ENCODE measurements at regions not wholly inside any gene's neighbourhood (a gene's known extent, or its start where the extent isn't known, plus 50 kb on each side); places are given as distances from the start of the nearest gene placed in this dataset.

DNA sequence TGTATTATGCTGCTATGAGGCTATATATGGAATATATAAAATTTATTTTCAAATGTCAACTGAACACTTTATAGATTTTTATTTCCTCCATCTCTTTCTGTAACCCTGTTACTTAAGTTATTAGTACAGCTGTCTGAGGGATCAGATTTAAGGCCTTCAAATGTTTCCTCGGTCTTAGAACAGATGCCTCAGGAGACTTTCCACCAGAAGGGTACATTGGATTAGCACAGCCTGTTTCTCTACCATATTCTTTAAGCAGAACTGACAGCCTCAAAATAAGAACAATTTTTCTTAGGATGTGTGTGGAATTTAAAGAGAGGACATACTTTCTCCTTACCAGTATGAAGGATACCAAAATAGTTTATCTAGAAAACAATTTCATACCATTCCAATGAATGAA lies 53.0 kb upstream of the HGF start:
- no peaks in the 10 kb centered on the region for H3K79me2 ChIP-seq (ENCODE audit: insufficient read depth, low read length)
- H3K9me3 ChIP-seq (ENCODE audit: insufficient read depth, low read length, severe bottlenecking), result no peaks in the 10 kb centered on the region
- no peak overlapping the region for H3K27ac ChIP-seq (ENCODE audit: low read length)
- ATAC-seq (ENCODE audit: insufficient read depth, low read depth), result no peak
- no peaks in the 10 kb centered on the region for H3K27me3 ChIP-seq (ENCODE audit: insufficient read depth, low read length, poor library complexity)
- H3K4me1 ChIP-seq (ENCODE audit: insufficient read depth, low read length), result no peaks in the 10 kb centered on the region
- DNase-seq, result no peak
- no peak overlapping the region for H3K9ac ChIP-seq (ENCODE audit: low read depth, low read length)
- H3K4me2 ChIP-seq (ENCODE audit: insufficient read depth, low read length), result no peak overlapping the region
- no peaks in the 10 kb centered on the region for H3K36me3 ChIP-seq (ENCODE audit: insufficient read depth, low read length)
- no peak overlapping the region for H3K4me3 ChIP-seq (ENCODE audit: low read depth in 1 of 2, low read length in 2 of 2)
- H2AFZ ChIP-seq (ENCODE audit: low read depth, low read length), result no peak overlapping the region
- no peaks in the 10 kb centered on the region for H4K20me1 ChIP-seq (ENCODE audit: insufficient read depth, low read length)
- no peak for TF ChIP-seq EZH2 (IDR thresholded peaks at IDR 0.05; ENCODE audit: borderline replicate concordance, low read depth, low read length, severe bottlenecking)
- TF ChIP-seq, protein P1, sequence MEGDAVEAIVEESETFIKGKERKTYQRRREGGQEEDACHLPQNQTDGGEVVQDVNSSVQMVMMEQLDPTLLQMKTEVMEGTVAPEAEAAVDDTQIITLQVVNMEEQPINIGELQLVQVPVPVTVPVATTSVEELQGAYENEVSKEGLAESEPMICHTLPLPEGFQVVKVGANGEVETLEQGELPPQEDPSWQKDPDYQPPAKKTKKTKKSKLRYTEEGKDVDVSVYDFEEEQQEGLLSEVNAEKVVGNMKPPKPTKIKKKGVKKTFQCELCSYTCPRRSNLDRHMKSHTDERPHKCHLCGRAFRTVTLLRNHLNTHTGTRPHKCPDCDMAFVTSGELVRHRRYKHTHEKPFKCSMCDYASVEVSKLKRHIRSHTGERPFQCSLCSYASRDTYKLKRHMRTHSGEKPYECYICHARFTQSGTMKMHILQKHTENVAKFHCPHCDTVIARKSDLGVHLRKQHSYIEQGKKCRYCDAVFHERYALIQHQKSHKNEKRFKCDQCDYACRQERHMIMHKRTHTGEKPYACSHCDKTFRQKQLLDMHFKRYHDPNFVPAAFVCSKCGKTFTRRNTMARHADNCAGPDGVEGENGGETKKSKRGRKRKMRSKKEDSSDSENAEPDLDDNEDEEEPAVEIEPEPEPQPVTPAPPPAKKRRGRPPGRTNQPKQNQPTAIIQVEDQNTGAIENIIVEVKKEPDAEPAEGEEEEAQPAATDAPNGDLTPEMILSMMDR (IDR thresholded peaks at IDR 0.05; ENCODE audit: borderline replicate concordance, extremely low read depth, low read length, poor library complexity, severe bottlenecking), result no peak

DNA sequence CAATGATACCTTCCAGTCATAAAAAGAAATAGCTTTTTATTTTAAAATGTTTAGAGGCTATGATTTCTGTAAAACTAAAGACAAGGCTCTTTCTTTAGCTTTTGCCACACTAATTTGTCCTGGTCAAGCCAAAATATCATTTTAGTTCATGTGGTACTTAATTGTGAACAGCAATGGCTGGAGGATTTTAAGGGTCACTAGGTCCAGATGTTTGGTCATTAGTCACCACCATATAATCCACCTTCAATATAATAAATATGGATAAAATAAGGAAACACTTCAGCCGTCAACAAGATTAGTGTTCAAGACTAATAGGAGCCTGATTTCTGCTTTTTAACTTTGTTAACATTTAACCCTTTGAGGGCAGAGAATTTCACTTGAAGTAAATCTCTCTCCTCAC lies 50.0 kb upstream of the HGF start:
- ATAC-seq (ENCODE audit: insufficient read depth, low read depth), result no peak
- Histone ChIP-seq H4K20me1 (ENCODE audit: insufficient read depth, low read length) (no peaks in the 10 kb centered on the region), H2AFZ (ENCODE audit: low read depth, low read length) (no peak overlapping the region), H3K9me3 (ENCODE audit: insufficient read depth, low read length, severe bottlenecking) (no peaks in the 10 kb centered on the region), H3K27ac (ENCODE audit: low read length) (no peak overlapping the region), H3K9ac (ENCODE audit: low read depth, low read length) (no peak overlapping the region), H3K4me2 (ENCODE audit: insufficient read depth, low read length) (no peak overlapping the region), H3K79me2 (ENCODE audit: insufficient read depth, low read length) (no peaks in the 10 kb centered on the region), H3K36me3 (ENCODE audit: insufficient read depth, low read length) (no peaks in the 10 kb centered on the region), H3K27me3 (ENCODE audit: insufficient read depth, low read length, poor library complexity) (no peaks in the 10 kb centered on the region), H3K4me1 (ENCODE audit: insufficient read depth, low read length) (no peaks in the 10 kb centered on the region), H3K4me3 (ENCODE audit: low read depth in 1 of 2, low read length in 2 of 2) (no peak overlapping the region)
- TF ChIP-seq, protein P1 (IDR thresholded peaks at IDR 0.05; ENCODE audit: borderline replicate concordance, extremely low read depth, low read length, poor library complexity, severe bottlenecking), result no peak
- no peak for TF ChIP-seq EZH2 (IDR thresholded peaks at IDR 0.05; ENCODE audit: borderline replicate concordance, low read depth, low read length, severe bottlenecking)
- no peak for DNase-seq
